GM12878 (cell line): ENCODE measurements at regions not wholly inside any gene's neighbourhood (a gene's known extent, or its start where the extent isn't known, plus 50 kb on each side); places are given as distances from the start of the nearest gene placed in this dataset.

ENCODE experiments used
- ATAC-seq: fragments of 200-7000 bp; cut with Tn5 transposase; 3 replicates; pipeline ENCODE4 v1.9.1; 2020; ENCODE audit warnings: mild to moderate bottlenecking, moderate library complexity
- BruUV-seq: library from RNA; stranded (reverse); fragments of 400-500 nt; replicated peaks from 2 replicates; lab custom pipeline; 2021; lab: Mats Ljungman, UMichigan
- CTCF ChIA-PET: fragments of 300-600 bp; sonication (Branson Sonifier 250); formaldehyde crosslinking; extraction: SDS; loops from one replicate; lab custom pipeline; 2021; ENCODE audit warnings: inconsistent platforms; lab: Yijun Ruan, JAX
- POLR2A ChIA-PET: fragments of 350-600 bp; formaldehyde crosslinking; extraction: SDS; loops from one replicate; lab custom pipeline; 2021; ENCODE audit warnings: inconsistent platforms; lab: Charles Lee
- RAD21 ChIA-PET: fragments of 300-600 bp; sonication (Branson Sonifier 250); formaldehyde crosslinking; loops from one replicate; lab custom pipeline; 2023; ENCODE audit warnings: antibody characterized with exemption; ENCODE audit not compliant: unreplicated experiment; lab: Charles Lee
- SMC1A ChIA-PET: fragments of 300-600 bp; sonication (Branson Sonifier 250); formaldehyde crosslinking; loops from one replicate; lab custom pipeline; 2023; ENCODE audit not compliant: unreplicated experiment, uncharacterized antibody; lab: Charles Lee
- DNase-seq: peaks from one replicate; pipeline ENCODE4 v3.0.0-alpha.2; 2011; ENCODE audit warnings: low read depth, low spot score
- FAIRE-seq: peaks from 3 replicates; lab custom pipeline; 2011; peaks lifted over from hg19 to GRCh38; lab: Jason Lieb, UNC
- H2AFZ ChIP-seq: 2 replicates; pipeline ENCODE4 v1.6.0; 2011; ENCODE audit warnings: low read depth, low read length, control low read depth; ENCODE audit not compliant: control insufficient read depth
- H3K27ac ChIP-seq: 2 replicates; pipeline ENCODE4 v1.5.1; 2011; ENCODE audit warnings: control low read depth; ENCODE audit not compliant: control insufficient read depth, insufficient read depth
- H3K27me3 ChIP-seq, 2 experiments: replicated peaks in 1 of 2; 2 replicates each; pipeline versions ENCODE4 v1.6.0 to v1.6.1; 2011; ENCODE audit warnings: low read length in 1 of 2; ENCODE audit not compliant: control insufficient read depth in 2 of 2, insufficient read depth in 2 of 2
- H3K36me3 ChIP-seq, 2 experiments: 2 replicates each; pipeline ENCODE4 v1.5.1; 2011; ENCODE audit warnings: low read length in 1 of 2; ENCODE audit not compliant: control insufficient read depth in 2 of 2, insufficient read depth in 2 of 2
- H3K4me1 ChIP-seq: 2 replicates; pipeline ENCODE4 v1.6.1; 2011; ENCODE audit warnings: mild to moderate bottlenecking, low read length, moderate library complexity, mixed read lengths; ENCODE audit not compliant: control insufficient read depth, insufficient read depth
- H3K4me2 ChIP-seq: 2 replicates; pipeline ENCODE4 v1.6.0; 2011; ENCODE audit warnings: control low read depth; ENCODE audit not compliant: control insufficient read depth, insufficient read depth
- H3K4me3 ChIP-seq: fragments of 200-600 bp; sonication (generic); 2 replicates; pipeline ENCODE4 v1.5.1; 2016
- H3K79me2 ChIP-seq: 2 replicates; pipeline ENCODE4 v1.6.0; 2011; ENCODE audit warnings: low read length; ENCODE audit not compliant: control insufficient read depth, insufficient read depth
- H3K9ac ChIP-seq: 2 replicates; pipeline ENCODE4 v1.8.0; 2011; ENCODE audit warnings: low read length, control low read depth, mixed read lengths; ENCODE audit not compliant: control insufficient read depth, insufficient read depth
- H3K9me3 ChIP-seq: replicated peaks from 3 replicates; pipeline ENCODE4 v1.5.1; 2011; ENCODE audit warnings: mild to moderate bottlenecking, low read length; ENCODE audit not compliant: control insufficient read depth, insufficient read depth
- H4K20me1 ChIP-seq: 2 replicates; pipeline ENCODE4 v1.6.0; 2011; ENCODE audit not compliant: control insufficient read depth, insufficient read depth
- ATF7 ChIP-seq: fragments of 450-650 bp; IDR thresholded peaks from 2 replicates; pipeline ENCODE4 v1.6.1; 2016; ENCODE audit warnings: low read depth, mild to moderate bottlenecking
- CEBPB ChIP-seq, 2 experiments: fragments of 150-350 bp in 1 of 2; IDR thresholded peaks; 2 replicates each; pipeline ENCODE4 v1.6.1; 2012 to 2014; ENCODE audit warnings: low read depth in 2 of 2, low read length in 2 of 2, borderline replicate concordance in 1 of 2, inconsistent platforms in 1 of 2
- CEBPZ ChIP-seq: fragments of 150-350 bp; IDR thresholded peaks from 2 replicates; pipeline ENCODE4 v1.6.1; 2016; ENCODE audit warnings: low read depth, low read length
- EZH2 ChIP-seq: IDR thresholded peaks from 2 replicates; pipeline ENCODE4 v1.6.1; 2012; ENCODE audit warnings: low read depth, mild to moderate bottlenecking, control low read depth, inconsistent platforms, low read length, borderline replicate concordance; ENCODE audit not compliant: control insufficient read depth
- FOXM1 ChIP-seq: IDR thresholded peaks from 2 replicates; pipeline ENCODE4 v1.6.1; 2012; ENCODE audit warnings: low read depth, mild to moderate bottlenecking, inconsistent platforms, low read length, moderate library complexity
- GATAD2B ChIP-seq: fragments of 450-650 bp; conservative IDR thresholded peaks from 2 replicates; pipeline ENCODE4 v1.6.1; 2017; ENCODE audit warnings: low read depth, mild to moderate bottlenecking, moderate library complexity
- IKZF2 ChIP-seq, 2 experiments: fragments of 450-650 bp; IDR thresholded peaks; 2 replicates each; pipeline ENCODE4 v1.6.1; 2017; ENCODE audit warnings: mild to moderate bottlenecking in 2 of 2, moderate library complexity in 2 of 2
- TCF12 ChIP-seq: IDR thresholded peaks from 2 replicates; pipeline ENCODE4 v1.6.1; 2011; ENCODE audit warnings: low read depth, mild to moderate bottlenecking, low read length
- ZNF592 ChIP-seq: fragments of 450-650 bp; IDR thresholded peaks from 2 replicates; pipeline ENCODE4 v1.6.1; 2017; ENCODE audit warnings: mild to moderate bottlenecking, moderate library complexity
- in situ Hi-C: fragments of 300-500 bp; cut with MboI; formaldehyde crosslinking; loops from 9 replicates; pipeline ENCODE4 v1.14.3; 2018; ENCODE audit warnings: mixed read lengths
- intact Hi-C: fragments of 100-400 bp; cut with micrococcal nuclease; formaldehyde crosslinking; loops from one replicate; pipeline ENCODE4 v1.14.2; 2022; ENCODE audit not compliant: unreplicated experiment
- TF ChIP-seq, protein P1 (sequence below): fragments of 450-650 bp; formaldehyde crosslinking; IDR thresholded peaks from 2 replicates; pipeline ENCODE4 v1.5.0; 2022; ENCODE audit warnings: mild to moderate bottlenecking, missing genetic modification characterization
- TF ChIP-seq, protein P2 (sequence below): IDR thresholded peaks from 2 replicates; pipeline ENCODE4 v1.6.1; 2011; ENCODE audit warnings: low read depth, low read length, improper control_type of control experiment, borderline replicate concordance

DNA sequence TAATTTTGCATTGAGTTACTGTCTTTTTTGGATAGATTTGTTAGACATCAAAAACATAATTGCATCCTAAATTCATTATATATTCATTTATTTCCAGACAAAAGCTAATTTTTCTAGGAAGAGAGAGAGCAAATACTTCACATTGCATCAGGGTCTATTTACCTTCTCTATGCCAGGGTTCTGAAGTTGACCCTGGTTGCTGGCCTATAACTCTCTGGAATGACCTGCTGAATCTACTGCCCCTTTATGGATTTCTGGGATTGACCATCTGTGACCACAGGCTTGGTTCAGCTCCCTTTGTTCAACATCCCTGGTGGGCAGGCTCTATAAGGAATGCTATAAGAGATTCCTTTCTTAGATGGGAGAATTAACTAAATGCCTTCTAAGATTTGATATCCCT is 414.8 kb upstream of the STXBP6 start:
- ChIA-PET POLR2A (no interaction called here), RAD21 (interaction anchor here (0.6 kb wide), 1 partner anchor 1224 kb away, joined by 3 read pairs; no protein-coding TSS in a partner anchor), SMC1A (interaction anchor here (0.8 to 1.7 kb wide), 6 partner anchors 10 to 73 kb away, joined by 3 to 4 read pairs (median 3); no protein-coding TSS in a partner anchor), CTCF (interaction anchor here (1.3 to 3.2 kb wide), 2 partner anchors 33 to 73 kb away, joined by 3 to 11 read pairs; no protein-coding TSS in a partner anchor)
- Histone ChIP-seq H3K9me3 (no peaks in the 10 kb centered on the region; the same call in 2 of the 3 replicates), H4K20me1 (no peaks in the 10 kb centered on the region), H3K4me1 (no peaks in the 10 kb centered on the region), H3K27ac (no peak overlapping the region), H2AFZ (no peak overlapping the region), H3K9ac (no peak overlapping the region), H3K4me2 (no peak overlapping the region), H3K79me2 (no peaks in the 10 kb centered on the region), H3K27me3 (no peaks in the 10 kb centered on the region), H3K36me3 (no peaks in the 10 kb centered on the region), H3K4me3 (no peak overlapping the region)
- intact Hi-C loops (no loop called here), in situ Hi-C loops (no loop called here)
- FAIRE-seq (no peak), ATAC-seq (no peak), DNase-seq (no peak)
- no TSS peak for BruUV-seq
- TF ChIP-seq ZNF592 (no peak), GATAD2B (no peak), IKZF2 (IDR thresholded peaks at IDR 0.05) (no peak), EZH2 (no peak), TCF12 (no peak), CEBPB (IDR thresholded peaks at IDR 0.05; ENCODE audit: borderline replicate concordance in 1 of 2, low read depth in 2 of 2, low read length in 2 of 2) (no peak), ATF7 (no peak), FOXM1 (no peak), CEBPZ (no peak)
- TF ChIP-seq, protein P1, sequence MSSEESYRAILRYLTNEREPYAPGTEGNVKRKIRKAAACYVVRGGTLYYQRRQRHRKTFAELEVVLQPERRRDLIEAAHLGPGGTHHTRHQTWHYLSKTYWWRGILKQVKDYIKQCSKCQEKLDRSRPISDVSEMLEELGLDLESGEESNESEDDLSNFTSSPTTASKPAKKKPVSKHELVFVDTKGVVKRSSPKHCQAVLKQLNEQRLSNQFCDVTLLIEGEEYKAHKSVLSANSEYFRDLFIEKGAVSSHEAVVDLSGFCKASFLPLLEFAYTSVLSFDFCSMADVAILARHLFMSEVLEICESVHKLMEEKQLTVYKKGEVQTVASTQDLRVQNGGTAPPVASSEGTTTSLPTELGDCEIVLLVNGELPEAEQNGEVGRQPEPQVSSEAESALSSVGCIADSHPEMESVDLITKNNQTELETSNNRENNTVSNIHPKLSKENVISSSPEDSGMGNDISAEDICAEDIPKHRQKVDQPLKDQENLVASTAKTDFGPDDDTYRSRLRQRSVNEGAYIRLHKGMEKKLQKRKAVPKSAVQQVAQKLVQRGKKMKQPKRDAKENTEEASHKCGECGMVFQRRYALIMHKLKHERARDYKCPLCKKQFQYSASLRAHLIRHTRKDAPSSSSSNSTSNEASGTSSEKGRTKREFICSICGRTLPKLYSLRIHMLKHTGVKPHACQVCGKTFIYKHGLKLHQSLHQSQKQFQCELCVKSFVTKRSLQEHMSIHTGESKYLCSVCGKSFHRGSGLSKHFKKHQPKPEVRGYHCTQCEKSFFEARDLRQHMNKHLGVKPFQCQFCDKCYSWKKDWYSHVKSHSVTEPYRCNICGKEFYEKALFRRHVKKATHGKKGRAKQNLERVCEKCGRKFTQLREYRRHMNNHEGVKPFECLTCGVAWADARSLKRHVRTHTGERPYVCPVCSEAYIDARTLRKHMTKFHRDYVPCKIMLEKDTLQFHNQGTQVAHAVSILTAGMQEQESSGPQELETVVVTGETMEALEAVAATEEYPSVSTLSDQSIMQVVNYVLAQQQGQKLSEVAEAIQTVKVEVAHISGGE, result no peak
- TF ChIP-seq, protein P2, sequence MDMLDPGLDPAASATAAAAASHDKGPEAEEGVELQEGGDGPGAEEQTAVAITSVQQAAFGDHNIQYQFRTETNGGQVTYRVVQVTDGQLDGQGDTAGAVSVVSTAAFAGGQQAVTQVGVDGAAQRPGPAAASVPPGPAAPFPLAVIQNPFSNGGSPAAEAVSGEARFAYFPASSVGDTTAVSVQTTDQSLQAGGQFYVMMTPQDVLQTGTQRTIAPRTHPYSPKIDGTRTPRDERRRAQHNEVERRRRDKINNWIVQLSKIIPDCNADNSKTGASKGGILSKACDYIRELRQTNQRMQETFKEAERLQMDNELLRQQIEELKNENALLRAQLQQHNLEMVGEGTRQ, result no peak
